Pancreas (tissue), 10 donors: ENCODE measurements at regions not wholly inside any gene's neighbourhood (a gene's known extent, or its start where the extent isn't known, plus 50 kb on each side); places are given as distances from the start of the nearest gene placed in this dataset.

ENCODE experiments used
- ATAC-seq, 4 donors: fragments of 200-7000 bp; cut with Tn5 transposase; one replicate each; pipeline versions ENCODE4 v1.8.0 to v1.9.1; 2020; ENCODE audit warnings: mild to moderate bottlenecking in 4 of 4, moderate library complexity in 4 of 4
- DNase-seq, 6 donors: peaks; one replicate each; pipeline ENCODE4 v3.0.0-alpha.2; 2020
- FAIRE-seq: peaks from 2 replicates; lab custom pipeline; 2012; peaks lifted over from hg19 to GRCh38; lab: Jason Lieb, UNC
- H3K27ac ChIP-seq, 4 donors: fragments of 200-600 bp; sonication (generic); 1 replicate in 3 of 4; 2 replicates in 1 of 4; pipeline versions ENCODE4 v1.5.0 to v1.8.0; 2020
- H3K27me3 ChIP-seq, 4 donors: fragments of 200-600 bp; one replicate each; pipeline ENCODE4 v1.8.0; 2021
- H3K36me3 ChIP-seq, 3 donors: fragments of 200-600 bp; sonication (generic) in 1 of 3; one replicate each; pipeline versions ENCODE4 v1.5.0 to v1.8.0; 2020 to 2021
- H3K4me1 ChIP-seq, 3 donors: fragments of 200-600 bp; one replicate each; pipeline ENCODE4 v1.8.0; 2021
- H3K4me3 ChIP-seq, 4 donors: fragments of 200-600 bp; sonication (generic) in 2 of 4; one replicate each; pipeline versions ENCODE4 v1.5.0 to v1.8.0; 2020 to 2021
- H3K9me3 ChIP-seq, 4 donors: fragments of 200-600 bp; one replicate each; pipeline ENCODE4 v1.8.0; 2021
- CTCF ChIP-seq, 4 donors: fragments of 200-600 bp; sonication (generic) in 3 of 4; IDR thresholded peaks; one replicate each; pipeline versions ENCODE4 v1.5.0 to v1.8.0; 2021; ENCODE audit warnings: antibody characterized with exemption in 4 of 4
- WGBS, 2 donors: extraction: QIAGEN DNeasy Blood & Tissue Kit; methylation state at CpG; one replicate each; pipeline ENCODE4 v1.1.7; 2013; 5-methylcytosine and 5-hydroxymethylcytosine counted together
- intact Hi-C, 3 donors: fragments of 100-400 bp; cut with DNase I; formaldehyde crosslinking; loops; one replicate each; pipeline versions ENCODE4 v1.11.1 to v1.14.2; 2022
- donor health status: healthy with polysubstance abuse.
- donor health status: DM: no; HTN: no; CAD: no; lungs with moderate emphysema.
- donor health status: DM: no; HTN: no; CAD: no.
- donor health status: control.
- donor health status: control.
- donor health status: Bipolar disorder and iron deficiency.
- donor health status: DM: yes; HTN: yes; CAD: no.
- donor health status: DM: no; HTN: no; CAD: no.
- donor health status: DM: no; HTN: no; CAD: no.
- donor health status: DM: yes; HTN: yes; CAD: no.

GRCh38 chr6:50510361-50510760 is 203.0 kb upstream of the TFAP2D start:
- no peak for FAIRE-seq
- no peak for TF ChIP-seq CTCF (IDR thresholded peaks at IDR 0.05)

GRCh38 chr6:50520326-50521266 is 192.7 kb upstream of the TFAP2D start:
- DNase-seq (no peak), ATAC-seq (no peak), FAIRE-seq (no peak)
- intact Hi-C loops = no loop called here
- no peak for TF ChIP-seq CTCF (IDR thresholded peaks at IDR 0.05)
- Histone ChIP-seq H3K27ac (no peak overlapping the region), H3K4me1 (no peaks in the 10 kb centered on the region), H3K27me3 (no peaks in the 10 kb centered on the region), H3K9me3 (no peaks in the 10 kb centered on the region), H3K36me3 (no peaks in the 10 kb centered on the region), H3K4me3 (no peak overlapping the region)
- WGBS, 2 donors = 19 to 24% methylated on average over 3 of the region's 3 CpGs

More at GRCh38 chr6:50510361-50510760, 203.0 kb upstream of the TFAP2D start:
- Histone ChIP-seq H3K9me3 (no peaks in the 10 kb centered on the region), H3K4me3 (no peak overlapping the region), H3K4me1 (no peaks in the 10 kb centered on the region), H3K36me3 (peaks cover 0 to 3% (median 0%) of the 10 kb centered on the region in 3 donors), H3K27ac (no peak overlapping the region), H3K27me3 (peaks cover 0 to 3% (median 0%) of the 10 kb centered on the region in 4 donors)
- intact Hi-C loops = no loop called here
- DNase-seq (no peak), ATAC-seq (no peak)

DNA sequence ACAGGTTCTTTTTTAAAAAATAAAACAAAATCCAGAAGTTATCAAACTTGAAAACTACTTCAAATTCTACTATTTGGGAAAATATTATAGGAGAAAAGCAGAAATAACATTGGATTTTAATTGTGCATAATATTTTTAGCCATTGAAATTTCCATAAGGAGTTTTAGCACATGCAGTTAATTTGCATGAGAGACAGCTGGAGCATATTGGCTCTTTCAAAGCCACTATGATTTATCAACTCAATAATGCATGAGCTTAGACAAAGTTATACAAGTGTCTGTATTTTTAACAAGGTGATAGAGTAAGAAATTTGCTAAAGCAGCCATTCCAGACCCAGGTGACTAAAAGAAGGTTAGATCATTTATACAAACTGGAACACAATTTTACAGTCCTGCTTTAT is 189.0 kb upstream of the TFAP2D start:
- intact Hi-C loops = no loop called here
- FAIRE-seq = no peak

GRCh38 chr6:50527985-50528384 is 185.3 kb upstream of the TFAP2D start:
- intact Hi-C loops = no loop called here
- H3K4me3 ChIP-seq = no peak overlapping the region
- TF ChIP-seq CTCF (IDR thresholded peaks at IDR 0.05) = no peak
- no peaks in the 10 kb centered on the region for H3K9me3 ChIP-seq
- ATAC-seq (no peak), FAIRE-seq (no peak), DNase-seq (no peak)
- H3K27me3 ChIP-seq = no peaks in the 10 kb centered on the region
- no peak overlapping the region for H3K27ac ChIP-seq
- H3K4me1 ChIP-seq = no peaks in the 10 kb centered on the region
- H3K36me3 ChIP-seq = no peaks in the 10 kb centered on the region
- WGBS, 2 donors = 57 to 74% methylated on average over 2 of the region's 2 CpGs

More for the DNA sequence above, 189.0 kb upstream of the TFAP2D start:
- ATAC-seq (no peak), DNase-seq (no peak)
- H3K9me3 ChIP-seq = no peaks in the 10 kb centered on the region
- H3K27me3 ChIP-seq = no peaks in the 10 kb centered on the region
- no peak overlapping the region for H3K27ac ChIP-seq
- H3K4me3 ChIP-seq = no peak overlapping the region
- H3K4me1 ChIP-seq = no peaks in the 10 kb centered on the region
- no peaks in the 10 kb centered on the region for H3K36me3 ChIP-seq
- TF ChIP-seq CTCF (IDR thresholded peaks at IDR 0.05) = no peak

- ATAC-seq (no peak), DNase-seq (no peak), FAIRE-seq (no peak)
- H3K27me3 ChIP-seq = no peaks in the 10 kb centered on the region
- no peak overlapping the region for H3K4me3 ChIP-seq
- WGBS, 2 donors = 32 to 44% methylated on average over 1 of the region's 1 CpG
- peaks cover 0 to 4% (median 0%) of the 10 kb centered on the region in 4 donors for H3K9me3 ChIP-seq
- TF ChIP-seq CTCF (IDR thresholded peaks at IDR 0.05) = no peak
- no peaks in the 10 kb centered on the region for H3K4me1 ChIP-seq
- H3K36me3 ChIP-seq = no peaks in the 10 kb centered on the region
- intact Hi-C loops = no loop called here
- H3K27ac ChIP-seq = no peak overlapping the region
Measured at GRCh38 chr6:50539447-50539846, 173.9 kb upstream of the TFAP2D start.
